HG03095 (cell line): ENCODE measurements at regions not wholly inside any gene's neighbourhood (a gene's known extent, or its start where the extent isn't known, plus 50 kb on each side); places are given as distances from the start of the nearest gene placed in this dataset.
"Not testable (repeated sequence)": the region's sequence is repeated elsewhere in the genome, so short reads cannot be mapped to it uniquely, and the experiment has no call there.

Source experiments
- ATAC-seq: cut with Tn5 transposase; IDR thresholded peaks from one replicate; pipeline ENCODE4 v1.9.1; 2021; ENCODE audit warnings: moderate library complexity; ENCODE audit not compliant: unreplicated experiment

GRCh38 chr17:33560165-33560564, 267.1 kb upstream of the ASIC2 start:
- ATAC-seq, result no peak

GRCh38 chr17:33560871-33561270, 267.8 kb upstream of the ASIC2 start:
- ATAC-seq, result no peak

- no peak for ATAC-seq
These were observed 268.7 kb upstream of the ASIC2 start for GRCh38 chr17:33561569-33562334.

- ATAC-seq, result no peak
These were observed 269.7 kb upstream of the ASIC2 start for GRCh38 chr17:33562792-33563191.

GRCh38 chr17:33564146-33564545, 271.1 kb upstream of the ASIC2 start:
- no peak for ATAC-seq

- no peak for ATAC-seq
These were observed 274.1 kb upstream of the ASIC2 start for GRCh38 chr17:33567223-33567622.

- no peak for ATAC-seq
These were observed 279.5 kb upstream of the ASIC2 start for GRCh38 chr17:33572615-33573014.

- no peak for ATAC-seq
These were observed 281.9 kb upstream of the ASIC2 start for GRCh38 chr17:33574942-33575445.

GRCh38 chr17:33579740-33580139, 286.6 kb upstream of the ASIC2 start:
- ATAC-seq, result not testable (repeated sequence)

GRCh38 chr17:33580215-33580614, 287.1 kb upstream of the ASIC2 start:
- ATAC-seq, result no peak

- no peak for ATAC-seq
These were observed 289.6 kb upstream of the ASIC2 start for GRCh38 chr17:33582661-33583060.

- ATAC-seq, result no peak
These were observed 290.7 kb upstream of the ASIC2 start for GRCh38 chr17:33583518-33584417.

GRCh38 chr17:33593991-33594390, 300.9 kb upstream of the ASIC2 start:
- ATAC-seq, result no peak

- no peak for ATAC-seq
These were observed 302.7 kb upstream of the ASIC2 start for GRCh38 chr17:33595828-33596227.

- ATAC-seq, result no peak
These were observed 303.8 kb upstream of the ASIC2 start for GRCh38 chr17:33596899-33597298.

GRCh38 chr17:33598797-33599196, 305.7 kb upstream of the ASIC2 start:
- no peak for ATAC-seq

GRCh38 chr17:33602981-33603380, 309.9 kb upstream of the ASIC2 start:
- no peak for ATAC-seq

- ATAC-seq, result no peak
These were observed 310.7 kb upstream of the ASIC2 start for GRCh38 chr17:33603789-33604188.

- no peak for ATAC-seq
These were observed 318.4 kb upstream of the ASIC2 start for GRCh38 chr17:33611532-33611931.

GRCh38 chr17:33615861-33616260, 322.8 kb upstream of the ASIC2 start:
- no peak for ATAC-seq

GRCh38 chr17:33623841-33624240, 330.7 kb upstream of the ASIC2 start:
- ATAC-seq, result no peak
